ENCODE measurements at regions not wholly inside any gene's neighbourhood (a gene's known extent, or its start where the extent isn't known, plus 50 kb on each side); places are given as distances from the start of the nearest gene placed in this dataset.

DNA sequence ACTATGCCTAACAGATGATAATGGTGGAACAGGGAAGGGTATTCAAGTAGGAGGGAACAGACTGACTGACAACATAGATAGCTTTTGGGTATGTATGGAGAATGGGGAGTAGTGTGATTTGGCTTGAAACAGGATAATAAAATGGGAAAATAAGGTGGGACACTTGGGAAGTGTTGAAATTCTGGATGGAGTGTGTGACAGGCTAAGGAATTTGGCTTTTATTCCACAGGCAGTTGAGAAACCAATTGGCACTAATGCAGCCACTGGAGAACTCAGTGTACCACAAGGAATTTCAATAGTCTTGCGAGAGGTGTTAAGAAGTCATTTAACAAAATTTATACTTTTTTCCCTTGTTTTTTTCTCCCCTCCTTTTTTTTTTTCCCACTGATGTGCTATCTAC, 153.5 kb upstream of the ELAVL2 start:
- TF ChIP-seq CTCF (IDR thresholded peaks at IDR 0.05; ENCODE audit: low read depth, low read length, missing control alignments), result no peak
- no peak for DNase-seq (ENCODE audit: extremely low read depth, low read depth)
- H3K4me3 ChIP-seq (replicated peaks; ENCODE audit: low read depth, low read length), result no peak overlapping the region

GRCh38 chr9:23962101-23962500, 136.1 kb upstream of the ELAVL2 start:
- H3K4me3 ChIP-seq (replicated peaks; ENCODE audit: low read depth, low read length), result no peak overlapping the region

GRCh38 chr9:23945897-23946296, 119.9 kb upstream of the ELAVL2 start:
- no peak for TF ChIP-seq CTCF (IDR thresholded peaks at IDR 0.05; ENCODE audit: low read depth, low read length, missing control alignments)
- DNase-seq (ENCODE audit: extremely low read depth, low read depth), result no peak
- H3K4me3 ChIP-seq (replicated peaks; ENCODE audit: low read depth, low read length), result no peak overlapping the region

More at GRCh38 chr9:23962101-23962500, 136.1 kb upstream of the ELAVL2 start:
- no peak for TF ChIP-seq CTCF (IDR thresholded peaks at IDR 0.05; ENCODE audit: low read depth, low read length, missing control alignments)
- DNase-seq (ENCODE audit: extremely low read depth, low read depth), result no peak

GRCh38 chr9:23941051-23941450, 115.0 kb upstream of the ELAVL2 start:
- no peak for TF ChIP-seq CTCF (IDR thresholded peaks at IDR 0.05; ENCODE audit: low read depth, low read length, missing control alignments)
- DNase-seq (ENCODE audit: extremely low read depth, low read depth), result no peak

GRCh38 chr9:23938908-23939307, 112.9 kb upstream of the ELAVL2 start:
- no peak overlapping the region for H3K4me3 ChIP-seq (replicated peaks; ENCODE audit: low read depth, low read length)
- TF ChIP-seq CTCF (IDR thresholded peaks at IDR 0.05; ENCODE audit: low read depth, low read length, missing control alignments), result no peak
- DNase-seq (ENCODE audit: extremely low read depth, low read depth), result no peak

More at GRCh38 chr9:23941051-23941450, 115.0 kb upstream of the ELAVL2 start:
- H3K4me3 ChIP-seq (replicated peaks; ENCODE audit: low read depth, low read length), result no peak overlapping the region

GRCh38 chr9:23934291-23934906, 108.4 kb upstream of the ELAVL2 start:
- no peak for DNase-seq (ENCODE audit: extremely low read depth, low read depth)
- no peak for TF ChIP-seq CTCF (IDR thresholded peaks at IDR 0.05; ENCODE audit: low read depth, low read length, missing control alignments)
- no peak overlapping the region for H3K4me3 ChIP-seq (replicated peaks; ENCODE audit: low read depth, low read length)

- no peak for TF ChIP-seq CTCF (IDR thresholded peaks at IDR 0.05; ENCODE audit: low read depth, low read length, missing control alignments)
- no peak for DNase-seq (ENCODE audit: extremely low read depth, low read depth)
- no peak overlapping the region for H3K4me3 ChIP-seq (replicated peaks; ENCODE audit: low read depth, low read length)
These were observed 107.3 kb upstream of the ELAVL2 start for GRCh38 chr9:23933348-23933747.

Data from HFF-Myc (cell line).